GM12878 (cell line): ENCODE measurements at regions not wholly inside any gene's neighbourhood (a gene's known extent, or its start where the extent isn't known, plus 50 kb on each side); places are given as distances from the start of the nearest gene placed in this dataset.

ENCODE experiments used
- CREM ChIP-seq: IDR thresholded peaks from 2 replicates; pipeline ENCODE4 v1.6.1; 2014; ENCODE audit warnings: antibody characterized with exemption, low read depth
- EP300 ChIP-seq, 2 experiments: fragments of 150-350 bp in 1 of 2; IDR thresholded peaks; 2 replicates each; pipeline ENCODE4 v1.6.1; 2011 to 2012; ENCODE audit warnings: low read depth in 2 of 2, low read length in 2 of 2, borderline replicate concordance in 1 of 2, improper control_type of control experiment in 1 of 2, inconsistent platforms in 1 of 2; ENCODE audit not compliant: control insufficient read depth in 1 of 2
- EZH2 ChIP-seq: IDR thresholded peaks from 2 replicates; pipeline ENCODE4 v1.6.1; 2012; ENCODE audit warnings: low read depth, mild to moderate bottlenecking, control low read depth, inconsistent platforms, low read length, borderline replicate concordance; ENCODE audit not compliant: control insufficient read depth
- FOS ChIP-seq: IDR thresholded peaks from 3 replicates; pipeline ENCODE4 v1.6.1; 2011; ENCODE audit warnings: borderline replicate concordance; ENCODE audit not compliant: insufficient read length; ENCODE audit errors: extremely low read depth
- SIX5 ChIP-seq: IDR thresholded peaks from 2 replicates; pipeline ENCODE4 v1.6.1; 2011; ENCODE audit warnings: mild to moderate bottlenecking, low read depth, low read length, moderate library complexity; ENCODE audit not compliant: severe bottlenecking
- SMAD5 ChIP-seq: IDR thresholded peaks from 2 replicates; pipeline ENCODE4 v1.6.1; 2016; ENCODE audit warnings: antibody characterized with exemption, low read depth
- SREBF2 ChIP-seq: IDR thresholded peaks from 2 replicates; pipeline ENCODE4 v1.6.1; 2012; ENCODE audit warnings: mild to moderate bottlenecking, low read length
- USF1 ChIP-seq: IDR thresholded peaks from 2 replicates; pipeline ENCODE4 v1.6.1; 2011; ENCODE audit warnings: borderline replicate concordance, low read depth, mild to moderate bottlenecking, moderate library complexity, mixed read lengths, low read length; ENCODE audit not compliant: insufficient read depth; ENCODE audit errors: extremely low read length
- ZBTB33 ChIP-seq: fragments of 450-650 bp; IDR thresholded peaks from 2 replicates; pipeline ENCODE4 v1.6.1; 2017; ENCODE audit warnings: mild to moderate bottlenecking

GRCh38 chr12:130245251-130245650 is 83.0 kb downstream of the FZD10 start:
- TF ChIP-seq FOS (no peak), EP300 (IDR thresholded peaks at IDR 0.05; ENCODE audit: borderline replicate concordance in 1 of 2, control insufficient read depth in 1 of 2, low read depth in 2 of 2, low read length in 2 of 2) (no peak), EZH2 (no peak), SREBF2 (no peak), SIX5 (no peak), ZBTB33 (no peak), CREM (no peak), USF1 (no peak), SMAD5 (no peak)
